HG03097 (cell line): ENCODE measurements at regions not wholly inside any gene's neighbourhood (a gene's known extent, or its start where the extent isn't known, plus 50 kb on each side); places are given as distances from the start of the nearest gene placed in this dataset.

ENCODE experiments used
- ATAC-seq: cut with Tn5 transposase; IDR thresholded peaks from one replicate; pipeline ENCODE4 v1.9.1; 2021; ENCODE audit not compliant: unreplicated experiment, low FRiP score

GRCh38 chr10:3473271-3473670 is 300.7 kb upstream of the PITRM1 start:
- no peak for ATAC-seq

GRCh38 chr10:3472287-3473051 is 299.9 kb upstream of the PITRM1 start:
- ATAC-seq, result no peak

DNA sequence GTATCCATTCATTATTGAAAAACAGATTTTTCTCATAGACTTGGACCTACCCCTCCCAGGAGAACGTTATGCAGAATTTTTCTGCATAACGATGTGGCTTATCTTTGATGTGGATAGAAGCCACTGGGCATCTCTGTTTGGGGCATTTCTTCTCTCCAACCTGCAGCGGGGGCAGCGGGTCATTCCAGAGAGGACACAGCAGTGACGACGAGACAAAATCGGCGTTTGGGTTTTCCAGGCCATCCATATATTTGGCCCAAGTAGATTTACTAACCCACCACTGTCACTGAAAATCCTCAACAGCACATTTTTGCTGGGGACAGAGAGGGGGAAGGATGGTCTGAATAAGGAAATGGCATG is 299.3 kb upstream of the PITRM1 start:
- no peak for ATAC-seq

GRCh38 chr10:3471472-3471871 is 298.9 kb upstream of the PITRM1 start:
- no peak for ATAC-seq

DNA sequence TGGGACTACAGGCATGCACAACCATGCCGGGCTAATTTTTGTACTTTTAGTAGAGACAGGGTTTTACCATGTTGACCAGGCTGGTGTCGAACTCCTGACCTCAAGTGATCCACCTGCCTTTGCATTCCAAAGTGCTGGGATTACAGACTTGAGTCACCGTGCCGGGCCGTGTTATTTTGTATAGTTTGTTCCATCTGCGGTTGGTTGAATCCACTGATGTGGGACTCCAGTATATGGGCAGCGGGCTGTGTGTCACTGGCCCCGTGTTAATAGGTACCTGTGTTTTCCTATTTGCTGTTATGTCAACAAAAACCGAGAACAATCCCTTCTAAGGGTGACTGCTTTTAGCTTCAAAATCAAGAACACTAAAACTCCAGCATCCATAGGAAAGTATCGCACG is 297.6 kb upstream of the PITRM1 start:
- ATAC-seq, result no peak

- ATAC-seq, result no peak
Observed at GRCh38 chr10:3469639-3470020, 297.0 kb upstream of the PITRM1 start.

DNA sequence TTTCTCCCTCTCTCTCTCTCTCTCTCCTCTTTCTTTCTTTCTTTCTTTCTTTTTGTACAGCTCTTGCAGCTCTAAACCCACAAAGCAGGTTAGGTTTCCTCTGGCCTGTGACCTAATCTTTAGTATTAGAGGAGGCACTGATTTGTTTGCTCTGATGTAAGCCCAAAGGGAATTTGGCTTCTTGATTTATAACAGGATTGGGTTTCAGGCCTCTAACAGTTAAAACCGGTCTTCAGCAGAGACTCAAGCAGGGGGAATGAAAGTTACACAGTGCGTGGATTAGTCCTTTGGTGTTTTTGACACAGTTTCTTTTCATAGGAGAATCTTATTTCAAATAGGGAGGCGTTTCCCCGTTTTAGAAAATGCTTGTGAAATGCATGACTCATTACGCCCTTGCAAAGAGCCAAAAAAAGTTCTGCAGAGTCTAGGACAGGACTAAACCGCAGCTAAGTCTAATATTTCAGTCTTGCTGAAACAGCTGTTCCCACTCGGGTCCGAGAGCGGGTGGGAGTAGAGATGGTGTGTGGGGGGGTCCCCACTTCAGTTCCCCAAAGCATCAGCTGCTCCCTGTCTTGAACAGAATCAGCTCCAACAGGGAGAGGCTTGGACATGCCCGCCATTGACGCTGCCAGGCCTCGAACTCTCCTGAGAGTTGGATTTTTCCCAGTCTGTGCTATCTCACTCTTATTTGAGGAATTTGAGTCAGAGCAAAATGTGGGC is 296.5 kb upstream of the PITRM1 start:
- ATAC-seq, result no peak

DNA sequence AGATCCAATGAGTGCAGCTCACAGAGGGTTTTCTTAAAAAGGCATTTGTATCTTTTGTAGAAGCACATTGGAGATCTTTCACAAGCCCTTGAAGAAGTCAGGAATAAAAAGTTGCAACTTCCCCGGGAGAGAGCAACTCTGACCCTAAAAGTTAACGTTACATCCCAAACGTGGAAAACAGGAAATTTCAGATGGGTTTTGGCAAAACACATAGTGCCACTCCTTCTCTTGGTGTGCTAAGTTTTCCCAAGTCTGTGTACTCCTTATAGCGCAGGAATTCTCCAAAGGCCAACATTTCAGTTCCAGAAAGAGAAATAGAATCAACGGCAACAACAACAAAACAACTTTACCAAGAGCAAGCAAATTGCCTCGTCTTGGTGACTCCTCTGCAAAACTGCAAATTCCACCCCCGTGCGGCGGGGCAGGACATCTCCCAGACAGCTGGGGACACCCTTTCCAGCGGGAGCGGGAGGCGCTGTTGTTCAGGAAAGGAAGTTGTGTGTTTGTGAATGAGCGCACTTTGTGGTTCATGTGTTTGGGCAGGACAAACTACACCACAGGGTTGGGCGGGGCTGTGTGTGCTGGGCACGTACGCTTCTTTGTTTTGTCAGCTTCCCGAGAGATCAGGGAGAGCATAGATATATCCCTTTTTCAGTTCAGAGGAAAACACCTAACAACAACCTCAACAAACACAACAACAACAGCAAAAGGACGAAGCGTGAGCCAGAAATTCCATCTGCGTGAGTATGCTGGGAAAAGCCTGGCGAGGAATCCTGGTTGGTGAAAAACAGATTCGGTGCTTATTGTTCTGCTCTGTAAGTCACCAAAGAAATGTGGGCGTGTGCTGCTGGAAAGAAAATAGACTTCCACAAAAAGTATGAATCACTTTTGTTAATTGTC is 294.7 kb upstream of the PITRM1 start:
- ATAC-seq, result no peak

DNA sequence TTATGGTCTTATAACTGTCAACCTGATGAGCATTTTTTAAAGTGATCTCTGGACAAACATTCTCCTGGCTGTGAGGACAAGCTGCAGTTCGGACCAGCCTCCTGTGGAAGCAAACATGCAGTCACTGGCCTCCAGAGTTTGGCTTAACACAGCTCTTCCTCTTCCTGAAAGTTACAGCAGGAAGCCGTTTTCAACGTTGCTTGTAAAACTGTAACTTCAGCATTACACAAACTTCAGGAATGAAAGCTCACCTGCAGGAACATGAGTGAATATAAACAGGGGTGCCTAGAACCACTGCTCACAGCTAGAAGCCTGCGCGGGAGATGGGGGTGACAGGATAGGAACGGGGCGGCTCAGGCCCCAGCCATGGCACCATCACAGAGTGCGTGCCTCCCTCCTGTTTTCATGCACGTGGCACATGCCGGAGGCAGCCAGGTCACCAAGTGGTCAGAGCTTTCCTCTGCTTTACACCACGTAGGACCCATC is 292.9 kb upstream of the PITRM1 start:
- no peak for ATAC-seq

- ATAC-seq, result no peak
Observed at GRCh38 chr10:3464760-3465405, 292.3 kb upstream of the PITRM1 start.

GRCh38 chr10:3460420-3461128 is 288.0 kb upstream of the PITRM1 start:
- no peak for ATAC-seq

DNA sequence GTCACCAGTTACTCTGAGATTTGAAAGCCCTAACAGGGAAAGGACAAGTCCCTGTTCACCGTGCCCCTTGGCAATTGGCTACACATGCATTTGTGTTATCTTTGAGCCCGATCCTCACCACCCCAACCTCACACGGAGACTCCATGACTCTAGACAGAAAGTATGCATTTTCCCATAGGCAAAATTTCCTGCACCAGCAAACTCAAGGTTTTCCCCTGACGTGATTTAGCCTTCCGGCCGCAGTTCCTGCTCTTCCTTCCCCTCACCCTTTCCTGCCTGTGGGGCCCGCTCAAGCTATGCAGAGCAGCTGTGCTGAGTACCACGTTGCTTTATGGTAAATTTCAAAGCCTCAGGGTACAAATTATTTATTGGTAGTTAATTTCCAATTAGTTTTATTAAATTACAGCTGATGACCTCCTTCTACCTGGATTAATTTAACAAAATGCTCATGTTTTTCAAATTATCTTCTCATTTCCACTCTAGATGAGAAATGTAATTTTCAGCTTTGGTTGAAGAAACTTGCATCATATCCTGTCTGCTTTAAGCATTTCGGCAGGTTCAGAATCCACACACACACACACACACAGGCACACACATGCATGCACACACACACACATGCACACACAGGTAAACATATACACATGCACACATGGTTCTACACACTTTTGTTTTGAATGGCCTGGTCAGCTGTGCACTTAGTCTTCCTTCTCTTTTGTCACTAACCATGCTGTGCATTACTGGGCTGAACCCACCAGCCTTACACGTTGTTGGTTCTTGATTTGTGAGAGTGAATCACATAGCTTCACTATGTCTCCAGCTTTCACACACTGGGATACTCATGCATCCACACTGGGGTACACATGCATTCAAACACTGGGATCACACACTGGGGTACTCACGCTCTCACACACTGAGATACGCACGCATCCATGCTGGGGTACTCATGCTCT is 283.1 kb upstream of the PITRM1 start:
- ATAC-seq, result no peak

GRCh38 chr10:3452683-3453361 is 280.2 kb upstream of the PITRM1 start:
- no peak for ATAC-seq

DNA sequence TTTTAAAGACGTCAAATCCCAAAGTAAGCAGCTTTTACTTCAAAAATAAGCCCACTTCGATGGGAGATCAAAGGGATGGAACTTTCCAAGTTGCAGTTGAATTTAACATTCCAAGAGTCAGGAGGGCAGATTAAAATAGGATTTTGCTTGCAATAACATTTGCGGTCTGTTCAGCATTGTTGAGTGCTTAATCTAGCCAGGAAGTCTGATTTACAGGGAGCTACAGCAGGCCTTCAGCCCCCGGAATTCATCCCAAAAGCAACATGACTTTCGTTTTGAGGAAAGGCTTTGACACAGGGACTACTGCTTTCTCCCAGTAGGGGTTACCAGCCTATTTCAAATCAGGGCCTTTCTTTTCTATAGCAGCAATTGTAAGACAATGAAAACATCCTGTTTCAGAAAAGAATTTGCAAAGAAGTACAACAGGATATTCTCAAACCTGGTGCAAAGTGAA is 279.6 kb upstream of the PITRM1 start:
- no peak for ATAC-seq

GRCh38 chr10:3451516-3452172 is 279.1 kb upstream of the PITRM1 start:
- ATAC-seq, result no peak

DNA sequence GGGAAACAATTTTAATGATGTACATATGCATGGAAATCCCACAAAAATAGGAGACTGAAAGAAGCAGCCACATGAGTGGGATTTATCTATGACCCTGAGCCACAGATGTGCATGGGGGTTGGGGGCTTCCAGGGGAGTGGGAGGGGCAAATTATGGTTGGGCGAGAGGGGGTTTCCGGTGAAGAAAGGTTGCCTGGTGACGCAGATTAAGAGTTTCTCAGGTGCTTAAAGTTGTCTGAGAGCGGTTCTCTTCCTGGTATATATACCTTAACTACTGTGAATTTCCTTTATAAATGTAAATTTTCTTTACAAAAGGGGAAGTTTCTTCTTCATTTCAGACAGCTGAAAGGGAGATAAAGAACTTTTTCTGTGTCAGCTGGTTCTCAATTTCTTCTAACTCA is 273.6 kb upstream of the PITRM1 start:
- no peak for ATAC-seq

- no peak for ATAC-seq
Observed at GRCh38 chr10:3445648-3446047, 273.1 kb upstream of the PITRM1 start.
